GM19351 (cell line): ENCODE measurements at regions not wholly inside any gene's neighbourhood (a gene's known extent, or its start where the extent isn't known, plus 50 kb on each side); places are given as distances from the start of the nearest gene placed in this dataset.

Experiments
- ATAC-seq: cut with Tn5 transposase; IDR thresholded peaks from one replicate; pipeline ENCODE4 v1.9.1; 2021; ENCODE audit warnings: mild to moderate bottlenecking, moderate library complexity; ENCODE audit not compliant: unreplicated experiment

- no peak for ATAC-seq
These were observed 62.4 kb upstream of the DUSP10 start for GRCh38 chr1:221804303-221804702.

- no peak for ATAC-seq
These were observed 60.1 kb upstream of the DUSP10 start for GRCh38 chr1:221801773-221802516.

- no peak for ATAC-seq
These were observed 59.4 kb upstream of the DUSP10 start for GRCh38 chr1:221801251-221801661.

GRCh38 chr1:221800831-221801230, 58.9 kb upstream of the DUSP10 start:
- ATAC-seq: no peak

- no peak for ATAC-seq
These were observed 55.6 kb upstream of the DUSP10 start for GRCh38 chr1:221797506-221797905.

GRCh38 chr1:221796700-221797099, 54.8 kb upstream of the DUSP10 start:
- ATAC-seq: no peak

- no peak for ATAC-seq
These were observed 53.5 kb upstream of the DUSP10 start for GRCh38 chr1:221795380-221795779.

- ATAC-seq: no peak
These were observed 53.0 kb upstream of the DUSP10 start for GRCh38 chr1:221794935-221795334.

GRCh38 chr1:221794079-221794670, 52.3 kb upstream of the DUSP10 start:
- peak; percentile 57 for ATAC-seq

- ATAC-seq: peak; percentile 87
These were observed 51.7 kb upstream of the DUSP10 start for GRCh38 chr1:221793439-221794078.

GRCh38 chr1:221791846-221792245, 50.0 kb upstream of the DUSP10 start:
- ATAC-seq: no peak
